Loucy (cell line): ENCODE measurements at regions not wholly inside any gene's neighbourhood (a gene's known extent, or its start where the extent isn't known, plus 50 kb on each side); places are given as distances from the start of the nearest gene placed in this dataset.

Experiments
- CTCF ChIP-seq: fragments of 200-600 bp; sonication (generic); conservative IDR thresholded peaks from 2 replicates; pipeline ENCODE4 v1.5.1; 2014; ENCODE audit warnings: mild to moderate bottlenecking, antibody characterized with exemption, low read length
- EZH2phosphoT487 ChIP-seq: fragments of 200-600 bp; IDR thresholded peaks from 2 replicates; pipeline ENCODE4 v1.6.1; 2018; ENCODE audit warnings: antibody characterized with exemption, mild to moderate bottlenecking, moderate library complexity, borderline replicate concordance

- no peak for TF ChIP-seq CTCF
- no peak for TF ChIP-seq EZH2phosphoT487
Observed at GRCh38 chr12:92075425-92075914, 70.2 kb downstream of the BTG1 start.
